ENCODE measurements at regions not wholly inside any gene's neighbourhood (a gene's known extent, or its start where the extent isn't known, plus 50 kb on each side); places are given as distances from the start of the nearest gene placed in this dataset.

- no peak for DNase-seq (ENCODE audit: extremely low spot score)
- no peak for TF ChIP-seq POLR2AphosphoS5 (IDR thresholded peaks at IDR 0.05)
- TF ChIP-seq, protein P1, sequence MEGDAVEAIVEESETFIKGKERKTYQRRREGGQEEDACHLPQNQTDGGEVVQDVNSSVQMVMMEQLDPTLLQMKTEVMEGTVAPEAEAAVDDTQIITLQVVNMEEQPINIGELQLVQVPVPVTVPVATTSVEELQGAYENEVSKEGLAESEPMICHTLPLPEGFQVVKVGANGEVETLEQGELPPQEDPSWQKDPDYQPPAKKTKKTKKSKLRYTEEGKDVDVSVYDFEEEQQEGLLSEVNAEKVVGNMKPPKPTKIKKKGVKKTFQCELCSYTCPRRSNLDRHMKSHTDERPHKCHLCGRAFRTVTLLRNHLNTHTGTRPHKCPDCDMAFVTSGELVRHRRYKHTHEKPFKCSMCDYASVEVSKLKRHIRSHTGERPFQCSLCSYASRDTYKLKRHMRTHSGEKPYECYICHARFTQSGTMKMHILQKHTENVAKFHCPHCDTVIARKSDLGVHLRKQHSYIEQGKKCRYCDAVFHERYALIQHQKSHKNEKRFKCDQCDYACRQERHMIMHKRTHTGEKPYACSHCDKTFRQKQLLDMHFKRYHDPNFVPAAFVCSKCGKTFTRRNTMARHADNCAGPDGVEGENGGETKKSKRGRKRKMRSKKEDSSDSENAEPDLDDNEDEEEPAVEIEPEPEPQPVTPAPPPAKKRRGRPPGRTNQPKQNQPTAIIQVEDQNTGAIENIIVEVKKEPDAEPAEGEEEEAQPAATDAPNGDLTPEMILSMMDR (IDR thresholded peaks at IDR 0.05): no peak
- TF ChIP-seq EP300 (IDR thresholded peaks at IDR 0.05): no peak
- no peak for TF ChIP-seq POLR2A (IDR thresholded peaks at IDR 0.05; ENCODE audit: low read depth)
- H3K36me3 ChIP-seq: no peaks in the 10 kb centered on the region
- H3K27me3 ChIP-seq: no peaks in the 10 kb centered on the region
- no peaks in the 10 kb centered on the region for H3K9me3 ChIP-seq
- WGBS: 59% methylated on average over 1 of the region's 1 CpG
- intact Hi-C loops (cut with DNase I): loop anchor here (5.0 to 10.0 kb wide), 4 partner anchors 155 to 625 kb away; no protein-coding TSS in a partner anchor
- peaks cover 4 to 5% (median 5%) of the 10 kb centered on the region in 4 donors for H3K4me1 ChIP-seq
- H3K27ac ChIP-seq (replicated peaks in 1 of 4): no peak overlapping the region
- H3K4me3 ChIP-seq: no peak overlapping the region
Observed at GRCh38 chr6:16959789-16960188, 142.1 kb upstream of the STMND1 start.

GRCh38 chr6:16956361-16956760 is 145.5 kb upstream of the STMND1 start:
- Histone ChIP-seq H3K4me3 (no peak overlapping the region), H3K9me3 (no peaks in the 10 kb centered on the region), H3K27me3 (no peaks in the 10 kb centered on the region), H3K4me1 (no peaks in the 10 kb centered on the region), H3K27ac (replicated peaks in 1 of 4) (no peak overlapping the region), H3K36me3 (no peaks in the 10 kb centered on the region)
- DNase-seq (ENCODE audit: extremely low spot score): no peak
- WGBS: 83% methylated on average over 2 of the region's 2 CpGs
- intact Hi-C loops (cut with DNase I): no loop called here
- TF ChIP-seq POLR2AphosphoS5 (IDR thresholded peaks at IDR 0.05): no peak
- no peak for TF ChIP-seq POLR2A (IDR thresholded peaks at IDR 0.05; ENCODE audit: low read depth)
- TF ChIP-seq EP300 (IDR thresholded peaks at IDR 0.05): no peak
- TF ChIP-seq, protein P1 (IDR thresholded peaks at IDR 0.05): no peak

DNA sequence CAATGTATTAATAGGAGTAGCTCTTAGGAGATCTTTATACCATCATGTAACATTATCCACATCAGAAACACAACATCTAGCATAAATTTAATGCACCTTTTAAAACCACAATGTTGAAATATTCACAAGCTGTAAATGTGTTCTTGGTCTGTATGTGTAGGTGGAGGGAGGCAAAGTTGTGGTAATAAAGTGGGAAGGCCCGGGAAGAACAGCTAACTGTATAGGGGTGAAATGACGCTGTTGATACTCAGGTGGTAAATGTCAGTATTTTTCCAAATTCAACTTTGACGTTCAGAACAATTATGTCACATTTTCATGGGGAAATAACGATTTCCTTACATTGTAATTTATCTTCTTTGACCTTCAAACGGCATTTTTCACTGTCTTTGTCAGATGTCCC is 146.0 kb upstream of the STMND1 start:
- no peaks in the 10 kb centered on the region for H3K9me3 ChIP-seq
- no peaks in the 10 kb centered on the region for H3K27me3 ChIP-seq
- no peak overlapping the region for H3K27ac ChIP-seq (replicated peaks in 1 of 4)
- no peak for TF ChIP-seq POLR2A (IDR thresholded peaks at IDR 0.05; ENCODE audit: low read depth)
- TF ChIP-seq, protein P1 (IDR thresholded peaks at IDR 0.05): no peak
- TF ChIP-seq POLR2AphosphoS5 (IDR thresholded peaks at IDR 0.05): no peak
- no peak for TF ChIP-seq EP300 (IDR thresholded peaks at IDR 0.05)
- H3K4me1 ChIP-seq: no peaks in the 10 kb centered on the region
- WGBS: 72% methylated on average over 5 of the region's 5 CpGs
- intact Hi-C loops (cut with DNase I): no loop called here
- DNase-seq (ENCODE audit: extremely low spot score): no peak
- H3K4me3 ChIP-seq: no peak overlapping the region
- H3K36me3 ChIP-seq: no peaks in the 10 kb centered on the region

GRCh38 chr6:16953905-16954304 is 147.9 kb upstream of the STMND1 start:
- WGBS: 41% methylated on average over 2 of the region's 2 CpGs
- no peak for TF ChIP-seq POLR2A (IDR thresholded peaks at IDR 0.05; ENCODE audit: low read depth)
- no peak for TF ChIP-seq EP300 (IDR thresholded peaks at IDR 0.05)
- TF ChIP-seq, protein P1 (IDR thresholded peaks at IDR 0.05): no peak
- TF ChIP-seq POLR2AphosphoS5 (IDR thresholded peaks at IDR 0.05): no peak
- Histone ChIP-seq H3K4me3 (no peak overlapping the region), H3K36me3 (no peaks in the 10 kb centered on the region), H3K9me3 (no peaks in the 10 kb centered on the region), H3K27ac (replicated peaks in 1 of 4) (no peak overlapping the region), H3K4me1 (no peaks in the 10 kb centered on the region), H3K27me3 (no peaks in the 10 kb centered on the region)
- intact Hi-C loops (cut with DNase I): no loop called here
- DNase-seq (ENCODE audit: extremely low spot score): no peak

DNA sequence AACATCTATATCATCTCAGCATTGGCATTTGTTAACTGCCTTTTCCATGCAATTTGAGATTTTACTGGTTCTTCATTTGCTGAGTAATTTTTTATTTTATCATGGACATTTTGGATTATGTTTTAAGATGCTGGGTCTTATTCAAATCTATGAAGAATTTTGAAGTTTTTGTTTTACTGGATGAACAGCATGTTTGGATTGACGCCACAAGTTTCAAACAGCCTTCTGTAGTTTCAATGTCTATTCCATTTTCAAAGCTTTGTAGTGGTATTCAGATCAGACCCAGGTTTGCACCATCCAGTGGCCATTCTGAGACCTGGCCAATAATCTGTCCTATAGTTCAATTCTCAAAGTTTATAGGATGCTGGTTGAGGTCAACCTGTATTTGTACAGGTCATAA is 148.4 kb upstream of the STMND1 start:
- Histone ChIP-seq H3K27ac (replicated peaks in 1 of 4) (no peak overlapping the region), H3K4me3 (no peak overlapping the region), H3K9me3 (no peaks in the 10 kb centered on the region), H3K36me3 (no peaks in the 10 kb centered on the region), H3K27me3 (no peaks in the 10 kb centered on the region), H3K4me1 (peaks cover 0 to 2% (median 0%) of the 10 kb centered on the region in 4 donors)
- WGBS: 100% methylated on average over 1 of the region's 1 CpG
- TF ChIP-seq POLR2AphosphoS5 (IDR thresholded peaks at IDR 0.05): no peak
- TF ChIP-seq POLR2A (IDR thresholded peaks at IDR 0.05; ENCODE audit: low read depth): no peak
- TF ChIP-seq, protein P1 (IDR thresholded peaks at IDR 0.05): no peak
- no peak for TF ChIP-seq EP300 (IDR thresholded peaks at IDR 0.05)
- intact Hi-C loops (cut with DNase I): no loop called here
- no peak for DNase-seq (ENCODE audit: extremely low spot score)

Data from esophagus muscularis mucosa (tissue), 4 donors.